ENCODE measurements at regions not wholly inside any gene's neighbourhood (a gene's known extent, or its start where the extent isn't known, plus 50 kb on each side); places are given as distances from the start of the nearest gene placed in this dataset.

GRCh38 chr6:67411036-67411435 lies 1224.0 kb upstream of the ADGRB3 start:
- DNase-seq (ENCODE audit: low spot score) = no peak
- Histone ChIP-seq H3K27me3 (replicated peaks; ENCODE audit: insufficient read depth) (no peaks in the 10 kb centered on the region), H3K4me1 (ENCODE audit: control insufficient read depth in 1 of 2, low read depth in 2 of 2) (no peaks in the 10 kb centered on the region), H3K4me3 (no peak overlapping the region), H3K27ac (no peak overlapping the region), H3K9me3 (no peaks in the 10 kb centered on the region), H3K36me3 (no peaks in the 10 kb centered on the region)
- TF ChIP-seq CTCF (IDR thresholded peaks at IDR 0.05) = no peak
- ATAC-seq (ENCODE audit: insufficient number of reproducible peaks, low FRiP score, low read depth) = no peak

GRCh38 chr6:67394254-67394653 lies 1240.8 kb upstream of the ADGRB3 start:
- no peak overlapping the region for H3K27ac ChIP-seq
- DNase-seq (ENCODE audit: low spot score) (no peak), ATAC-seq (ENCODE audit: insufficient number of reproducible peaks, low FRiP score, low read depth) (no peak)
- no peak for TF ChIP-seq CTCF (IDR thresholded peaks at IDR 0.05)
- H3K4me1 ChIP-seq (ENCODE audit: control insufficient read depth in 1 of 2, low read depth in 2 of 2) = no peaks in the 10 kb centered on the region
- no peaks in the 10 kb centered on the region for H3K36me3 ChIP-seq
- H3K4me3 ChIP-seq = no peak overlapping the region
- no peaks in the 10 kb centered on the region for H3K9me3 ChIP-seq
- no peaks in the 10 kb centered on the region for H3K27me3 ChIP-seq (replicated peaks; ENCODE audit: insufficient read depth)

GRCh38 chr6:67393356-67393755 lies 1241.7 kb upstream of the ADGRB3 start:
- no peak for TF ChIP-seq CTCF (IDR thresholded peaks at IDR 0.05)
- H3K36me3 ChIP-seq = no peaks in the 10 kb centered on the region
- no peaks in the 10 kb centered on the region for H3K4me1 ChIP-seq (ENCODE audit: control insufficient read depth in 1 of 2, low read depth in 2 of 2)
- H3K4me3 ChIP-seq = no peak overlapping the region
- no peak for ATAC-seq (ENCODE audit: insufficient number of reproducible peaks, low FRiP score, low read depth)
- H3K27me3 ChIP-seq (replicated peaks; ENCODE audit: insufficient read depth) = no peaks in the 10 kb centered on the region
- no peak for DNase-seq (ENCODE audit: low spot score)
- no peak overlapping the region for H3K27ac ChIP-seq
- no peaks in the 10 kb centered on the region for H3K9me3 ChIP-seq

GRCh38 chr6:67391955-67392354 lies 1243.1 kb upstream of the ADGRB3 start:
- Histone ChIP-seq H3K4me3 (no peak overlapping the region), H3K27me3 (replicated peaks; ENCODE audit: insufficient read depth) (no peaks in the 10 kb centered on the region), H3K27ac (no peak overlapping the region), H3K4me1 (ENCODE audit: control insufficient read depth in 1 of 2, low read depth in 2 of 2) (no peaks in the 10 kb centered on the region), H3K36me3 (no peaks in the 10 kb centered on the region), H3K9me3 (no peaks in the 10 kb centered on the region)
- TF ChIP-seq CTCF (IDR thresholded peaks at IDR 0.05) = no peak
- ATAC-seq (ENCODE audit: insufficient number of reproducible peaks, low FRiP score, low read depth) (no peak), DNase-seq (ENCODE audit: low spot score) (no peak)

GRCh38 chr6:67369679-67370078 lies 1265.4 kb upstream of the ADGRB3 start:
- TF ChIP-seq CTCF (IDR thresholded peaks at IDR 0.05) = no peak
- ATAC-seq (ENCODE audit: insufficient number of reproducible peaks, low FRiP score, low read depth) = no peak
- Histone ChIP-seq H3K4me3 (no peak overlapping the region), H3K27me3 (replicated peaks; ENCODE audit: insufficient read depth) (no peaks in the 10 kb centered on the region), H3K27ac (no peak overlapping the region), H3K4me1 (ENCODE audit: control insufficient read depth in 1 of 2, low read depth in 2 of 2) (no peaks in the 10 kb centered on the region), H3K36me3 (no peaks in the 10 kb centered on the region), H3K9me3 (no peaks in the 10 kb centered on the region)
- no peak for DNase-seq (ENCODE audit: low spot score)

All from thoracic aorta (tissue), 2 donors.